Retinal pigment epithelial cell (primary cell): ENCODE measurements at regions not wholly inside any gene's neighbourhood (a gene's known extent, or its start where the extent isn't known, plus 50 kb on each side); places are given as distances from the start of the nearest gene placed in this dataset.

ENCODE experiments used
- DNase-seq: peaks from one replicate; pipeline ENCODE4 v3.0.0-alpha.2; 2010; ENCODE audit warnings: low read depth
- H3K4me3 ChIP-seq: 2 replicates; pipeline ENCODE4 v1.5.1; 2011; ENCODE audit warnings: mild to moderate bottlenecking, low read length, control low read depth, moderate library complexity
- TF ChIP-seq, protein P1 (sequence below): conservative IDR thresholded peaks from 2 replicates; pipeline ENCODE4 v1.5.1; 2011; ENCODE audit warnings: low read depth, low read length, control low read depth, inconsistent platforms

DNA sequence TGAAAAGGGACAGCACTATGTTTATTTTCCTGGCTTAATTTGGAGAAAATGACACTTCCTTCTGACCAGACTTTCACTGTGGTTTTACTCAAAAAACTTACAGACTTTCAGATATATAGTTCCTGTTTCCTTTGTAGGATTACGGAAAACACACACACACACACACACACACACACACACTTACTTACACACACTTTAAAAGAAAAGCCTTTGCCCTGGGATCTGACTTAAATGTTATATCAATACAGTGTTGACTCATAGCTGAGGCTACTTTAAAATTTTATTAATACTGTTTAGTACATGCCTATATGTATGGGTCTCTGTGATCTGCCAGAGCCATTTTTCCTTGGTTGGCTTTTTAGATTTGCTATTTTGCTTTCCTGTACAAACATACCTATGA lies 758.3 kb downstream of the DNAH5 start:
- DNase-seq = no peak
- no peak overlapping the region for H3K4me3 ChIP-seq
- TF ChIP-seq, protein P1, sequence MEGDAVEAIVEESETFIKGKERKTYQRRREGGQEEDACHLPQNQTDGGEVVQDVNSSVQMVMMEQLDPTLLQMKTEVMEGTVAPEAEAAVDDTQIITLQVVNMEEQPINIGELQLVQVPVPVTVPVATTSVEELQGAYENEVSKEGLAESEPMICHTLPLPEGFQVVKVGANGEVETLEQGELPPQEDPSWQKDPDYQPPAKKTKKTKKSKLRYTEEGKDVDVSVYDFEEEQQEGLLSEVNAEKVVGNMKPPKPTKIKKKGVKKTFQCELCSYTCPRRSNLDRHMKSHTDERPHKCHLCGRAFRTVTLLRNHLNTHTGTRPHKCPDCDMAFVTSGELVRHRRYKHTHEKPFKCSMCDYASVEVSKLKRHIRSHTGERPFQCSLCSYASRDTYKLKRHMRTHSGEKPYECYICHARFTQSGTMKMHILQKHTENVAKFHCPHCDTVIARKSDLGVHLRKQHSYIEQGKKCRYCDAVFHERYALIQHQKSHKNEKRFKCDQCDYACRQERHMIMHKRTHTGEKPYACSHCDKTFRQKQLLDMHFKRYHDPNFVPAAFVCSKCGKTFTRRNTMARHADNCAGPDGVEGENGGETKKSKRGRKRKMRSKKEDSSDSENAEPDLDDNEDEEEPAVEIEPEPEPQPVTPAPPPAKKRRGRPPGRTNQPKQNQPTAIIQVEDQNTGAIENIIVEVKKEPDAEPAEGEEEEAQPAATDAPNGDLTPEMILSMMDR = no peak

DNA sequence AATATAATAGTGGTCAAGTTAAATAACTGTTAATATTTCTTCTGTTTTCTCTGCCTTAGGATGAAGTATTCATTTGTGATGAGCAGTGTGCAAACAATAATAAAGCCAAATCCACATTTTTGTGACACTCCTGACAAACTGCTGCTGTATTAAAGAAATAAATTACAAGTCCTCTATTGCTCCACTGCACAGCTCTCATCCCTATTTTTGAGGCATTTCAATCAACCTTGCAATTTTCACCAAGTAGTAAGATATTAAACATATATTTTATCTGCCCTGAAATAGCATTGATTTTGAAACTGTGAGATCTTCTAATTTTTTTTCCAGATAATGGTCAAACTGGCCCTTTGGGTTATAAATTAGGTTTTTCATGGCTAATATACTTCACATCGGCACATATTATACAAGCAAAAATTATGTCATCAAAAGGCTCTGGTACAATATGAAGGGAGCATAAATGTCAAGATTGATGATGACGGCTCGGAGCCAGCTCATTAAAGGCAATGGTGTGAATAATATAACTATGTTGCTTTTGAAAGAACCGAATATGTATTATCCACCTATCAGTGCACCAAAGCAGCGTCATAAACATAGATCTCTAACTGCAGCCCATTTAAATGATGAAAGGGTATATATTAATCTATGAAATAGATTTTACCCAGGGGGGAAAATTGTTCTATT lies 764.9 kb downstream of the DNAH5 start:
- no peak overlapping the region for H3K4me3 ChIP-seq
- DNase-seq = no peak
- TF ChIP-seq, protein P1 = no peak

DNA sequence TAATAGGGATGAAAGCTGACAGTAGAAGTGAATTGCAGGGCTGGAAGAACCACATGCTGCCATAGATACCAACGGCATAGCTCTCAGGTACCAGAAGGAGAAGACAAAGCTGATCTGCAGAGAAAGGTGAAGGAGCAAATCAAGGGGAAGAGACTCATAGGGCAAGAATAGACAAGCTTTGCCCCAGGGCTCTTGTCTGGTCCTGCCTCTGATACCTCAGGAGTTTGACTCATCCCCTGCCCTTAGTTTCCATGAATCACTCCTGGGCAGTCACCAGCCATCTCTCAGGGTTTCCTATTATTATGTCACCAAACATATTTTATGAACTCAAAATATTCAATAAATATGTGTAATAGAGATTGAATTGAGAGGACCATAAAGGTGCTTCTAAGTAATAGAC lies 800.9 kb downstream of the DNAH5 start:
- no peak for DNase-seq
- no peak overlapping the region for H3K4me3 ChIP-seq
- TF ChIP-seq, protein P1 = no peak

DNA sequence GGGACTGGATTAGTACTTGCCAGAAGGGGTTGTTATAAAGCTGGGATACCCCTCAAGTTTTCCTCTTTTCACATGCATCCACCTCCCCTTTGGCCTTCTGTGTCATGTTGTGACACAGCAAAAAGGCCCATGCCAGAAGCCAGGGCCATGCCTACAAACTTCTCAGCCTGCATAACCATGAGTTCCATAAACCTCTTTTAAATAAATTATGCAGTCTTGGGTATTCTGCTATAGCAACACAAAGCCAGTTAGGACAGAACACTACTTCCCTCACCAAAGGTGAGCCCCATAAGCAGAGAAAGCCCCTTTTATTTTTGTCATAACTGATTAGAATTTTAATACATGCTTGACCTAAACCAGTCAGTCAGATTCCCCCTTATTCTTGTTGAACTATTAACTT lies 801.3 kb downstream of the DNAH5 start:
- no peak overlapping the region for H3K4me3 ChIP-seq
- no peak for DNase-seq
- TF ChIP-seq, protein P1 = no peak

DNA sequence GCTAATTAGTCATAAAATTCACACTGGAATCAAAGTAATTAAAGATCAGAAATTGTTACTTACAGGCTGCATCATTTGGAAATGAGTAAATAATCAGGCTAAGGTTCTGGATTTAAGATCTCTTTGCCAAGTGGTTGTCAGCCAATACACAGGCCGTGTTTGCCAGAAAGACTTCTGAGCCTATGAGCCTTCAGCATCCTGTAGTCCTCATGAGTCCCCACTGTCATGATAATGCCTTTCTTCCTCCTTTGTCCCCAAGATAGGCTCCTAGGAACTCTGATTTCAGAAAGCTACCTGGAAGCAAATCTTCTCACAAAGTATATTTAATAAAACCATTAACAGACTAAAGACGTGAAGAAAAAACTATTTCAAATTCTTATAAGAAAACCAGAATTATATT lies 810.5 kb downstream of the DNAH5 start:
- no peak overlapping the region for H3K4me3 ChIP-seq
- DNase-seq = no peak
- TF ChIP-seq, protein P1 = no peak

DNA sequence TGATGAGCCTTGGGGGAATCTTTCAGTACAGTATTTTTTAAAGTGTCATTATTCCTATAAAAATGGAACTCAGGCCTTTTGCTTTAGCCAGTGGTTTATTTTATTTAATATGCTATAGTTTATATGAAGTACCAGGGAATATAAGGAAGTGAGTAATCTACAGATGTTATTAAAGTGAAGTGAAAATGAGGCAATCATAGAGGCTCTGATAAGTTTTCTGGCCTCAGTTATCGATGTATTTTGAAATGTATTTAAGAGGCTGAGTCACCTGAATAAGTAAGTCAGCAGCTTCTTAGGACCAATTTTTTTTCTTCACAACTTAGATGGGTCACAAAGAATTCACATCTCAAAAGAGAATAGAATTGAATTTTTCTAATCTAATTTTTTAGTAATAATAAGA lies 829.0 kb downstream of the DNAH5 start:
- TF ChIP-seq, protein P1 = no peak

DNA sequence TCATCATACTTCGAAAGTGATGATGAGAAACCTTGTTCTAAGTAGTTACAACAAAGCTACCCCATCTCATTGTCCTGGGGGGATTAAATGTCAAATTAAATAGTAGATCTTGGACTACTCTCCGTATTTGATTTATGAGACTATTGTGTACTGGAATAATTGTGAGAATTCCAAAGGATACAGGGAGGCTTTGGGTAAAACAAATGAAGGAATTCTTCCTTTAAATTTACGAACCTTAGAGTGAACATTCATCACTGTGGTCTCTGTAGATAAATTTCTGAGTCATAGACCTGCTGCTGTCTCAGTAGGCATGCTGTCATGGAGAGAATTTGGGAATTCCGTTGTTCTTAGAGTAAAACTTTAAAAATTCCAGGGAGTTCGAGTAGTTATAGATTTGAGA lies 836.2 kb downstream of the DNAH5 start:
- no peak for DNase-seq
- TF ChIP-seq, protein P1 = no peak
- no peak overlapping the region for H3K4me3 ChIP-seq

More for the DNA sequence above, 829.0 kb downstream of the DNAH5 start:
- H3K4me3 ChIP-seq = no peak overlapping the region
- DNase-seq = no peak
